Left ventricle myocardium superior (tissue), 1 donor: ENCODE measurements at regions not wholly inside any gene's neighbourhood (a gene's known extent, or its start where the extent isn't known, plus 50 kb on each side); places are given as distances from the start of the nearest gene placed in this dataset.

Source experiments
- ATAC-seq: fragments of 200-7000 bp; cut with Tn5 transposase; one replicate; pipeline ENCODE4 v1.9.1; 2020; ENCODE audit warnings: mild to moderate bottlenecking, moderate library complexity
- DNase-seq: peaks from one replicate; pipeline ENCODE4 v3.0.0-alpha.2; 2020
- intact Hi-C: fragments of 100-400 bp; cut with micrococcal nuclease; formaldehyde crosslinking; loops from one replicate; pipeline ENCODE4 v1.11.0; 2022
- donor health status: DM: no; HTN: yes; CAD: no; lungs with severe emphysema.

- intact Hi-C loops = no loop called here
- ATAC-seq (no peak), DNase-seq (no peak)
Measured at GRCh38 chr4:123081971-123082370, 159.6 kb upstream of the NUDT6 start.

DNA sequence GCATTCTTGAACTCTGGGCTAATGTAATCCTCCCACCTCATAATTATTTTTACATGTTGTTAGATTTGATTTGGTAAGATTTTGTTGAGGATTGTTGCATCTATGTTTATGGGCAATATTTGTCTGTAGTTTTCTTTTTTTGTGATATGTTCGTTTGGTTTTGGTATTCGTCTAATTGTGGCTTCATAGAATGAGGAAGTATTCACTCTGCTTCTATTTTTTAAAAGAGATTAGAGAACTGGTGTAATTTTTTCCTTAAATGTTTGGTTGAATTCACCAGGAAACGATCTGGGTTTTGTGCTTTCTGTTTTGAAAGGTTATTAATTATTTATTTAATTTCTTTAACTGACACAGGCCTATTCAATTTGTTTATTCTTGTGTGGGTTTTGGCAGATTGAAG lies 161.2 kb upstream of the NUDT6 start:
- intact Hi-C loops = no loop called here
- DNase-seq = no peak
- ATAC-seq = no peak

DNA sequence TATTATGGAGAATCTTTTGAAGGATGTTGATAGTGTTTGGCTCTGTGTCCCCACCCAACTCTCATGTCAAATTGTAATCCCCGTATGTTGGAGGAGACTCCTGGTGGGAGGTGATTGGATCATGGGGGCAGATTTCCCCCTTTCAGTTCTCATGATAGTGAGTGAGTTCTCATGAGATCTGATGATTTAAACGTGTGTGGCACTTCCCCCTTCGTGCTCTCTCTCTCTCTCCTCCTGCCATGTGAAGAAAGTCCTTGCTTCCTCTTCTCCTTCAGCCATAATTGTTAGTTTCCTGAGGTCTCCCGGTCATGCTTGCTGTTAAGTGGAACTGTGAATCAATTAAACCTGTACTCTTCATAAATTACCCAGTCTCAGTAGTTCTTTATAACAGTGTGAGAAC lies 166.1 kb upstream of the NUDT6 start:
- intact Hi-C loops = no loop called here
- ATAC-seq (no peak), DNase-seq (no peak)

DNA sequence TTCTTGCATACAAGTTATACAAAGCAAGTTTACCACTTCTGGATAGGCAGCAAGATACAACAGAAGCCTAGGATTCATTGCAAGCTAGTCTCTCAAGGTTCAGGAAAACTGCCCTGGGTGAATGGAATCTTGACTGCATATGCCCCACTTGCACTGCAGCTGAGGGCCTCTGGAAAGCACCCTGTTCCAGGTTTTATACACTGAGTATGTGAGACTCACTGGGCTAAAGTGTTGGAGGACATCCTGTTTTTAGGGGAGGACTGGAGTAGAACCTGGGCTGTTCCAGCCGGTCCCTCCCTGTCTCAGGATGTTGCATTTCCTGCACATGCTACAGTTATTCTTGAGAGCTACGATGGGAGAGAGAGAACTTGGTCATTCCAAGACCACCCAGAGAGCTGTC lies 168.5 kb upstream of the NUDT6 start:
- intact Hi-C loops = no loop called here
- no peak for DNase-seq
- ATAC-seq = no peak

DNA sequence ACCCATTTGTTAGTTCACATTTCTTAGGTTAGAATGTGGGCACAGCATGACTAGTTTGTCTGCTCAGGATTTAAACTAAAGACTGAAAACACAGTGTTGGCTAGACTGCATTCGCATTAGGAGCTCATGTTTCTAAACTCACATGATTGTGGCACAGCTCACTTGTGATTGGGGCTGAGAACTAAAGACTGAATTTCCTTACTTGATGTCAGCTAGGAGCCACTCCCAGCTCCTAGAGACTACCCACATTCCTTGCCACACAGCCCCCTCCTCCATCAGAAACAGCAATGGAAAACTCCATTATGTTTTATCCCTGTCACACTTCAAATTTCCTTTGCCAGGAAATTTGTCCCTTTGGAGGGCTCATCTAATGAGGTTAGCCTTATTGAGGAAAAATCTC lies 170.2 kb upstream of the NUDT6 start:
- intact Hi-C loops = no loop called here
- DNase-seq = no peak
- ATAC-seq = no peak

DNA sequence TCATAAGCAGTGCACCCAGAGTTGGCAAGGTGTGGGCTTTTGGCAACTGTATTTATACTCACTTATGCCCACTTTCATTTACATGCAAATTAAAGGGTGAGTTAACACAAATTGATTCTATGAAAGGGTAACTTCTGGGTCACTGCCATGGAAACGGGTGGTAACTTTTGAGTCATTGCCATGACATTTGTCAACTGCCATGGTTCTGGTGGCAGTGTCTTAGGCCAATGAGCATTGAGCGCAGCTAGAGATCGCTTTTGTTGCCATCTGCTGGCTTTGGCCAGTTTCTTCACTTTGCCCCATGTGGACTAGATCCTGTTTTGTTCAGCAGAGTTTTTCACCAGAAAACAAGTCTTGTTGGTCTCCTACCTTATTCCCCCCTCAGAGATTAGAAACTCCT lies 170.8 kb upstream of the NUDT6 start:
- ATAC-seq (no peak), DNase-seq (no peak)
- intact Hi-C loops = no loop called here

DNA sequence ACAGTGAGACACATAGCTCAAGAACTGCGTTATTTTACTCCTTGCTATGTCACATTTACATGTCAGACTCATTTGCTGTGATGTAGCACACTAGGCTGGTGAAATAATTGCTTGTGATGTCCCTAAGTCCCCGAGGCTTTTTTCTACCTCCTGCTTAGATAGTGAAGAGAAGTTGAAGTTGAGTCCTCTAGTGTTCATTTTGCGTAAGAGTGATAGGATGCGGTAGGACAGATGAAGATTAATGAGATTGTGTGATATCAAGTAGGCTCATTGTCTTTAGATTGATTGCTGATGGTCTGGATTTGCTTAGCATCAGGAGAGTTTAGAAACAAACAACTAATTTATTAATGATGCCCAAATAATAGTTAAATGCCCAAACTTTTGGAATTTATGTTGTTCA lies 173.6 kb upstream of the NUDT6 start:
- ATAC-seq = no peak
- no peak for DNase-seq
- intact Hi-C loops = no loop called here

DNA sequence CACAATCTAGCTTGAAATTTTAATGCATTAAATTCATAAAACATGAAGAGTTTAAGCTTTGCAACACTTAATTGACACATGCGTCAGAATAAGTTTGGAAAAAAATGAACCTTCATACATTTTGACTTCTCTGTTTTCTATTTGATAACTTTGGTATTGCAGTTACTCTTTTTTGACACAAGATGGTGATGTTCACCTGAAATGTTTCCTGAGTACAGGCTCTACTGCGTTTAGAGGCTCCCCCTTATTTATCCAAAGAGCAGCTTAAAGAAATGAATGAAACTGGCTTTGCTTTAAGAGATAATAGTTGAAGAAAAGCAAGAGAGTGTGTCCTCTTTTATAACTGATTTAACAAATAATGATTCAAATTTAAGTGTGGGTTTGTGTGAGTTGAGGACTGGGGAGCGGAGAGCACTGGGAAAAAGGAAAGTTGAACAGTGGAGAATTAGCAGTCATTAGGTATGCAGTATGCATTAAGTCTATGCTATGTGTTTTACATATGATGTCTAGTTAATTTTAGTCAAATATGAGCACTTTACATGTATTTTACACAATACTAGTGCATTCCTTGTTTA lies 180.6 kb upstream of the NUDT6 start:
- DNase-seq (no peak), ATAC-seq (peak; percentile 69)
- intact Hi-C loops = loop anchor here (10.0 kb wide), 3 partner anchors 552 to 1162 kb away; no protein-coding TSS in a partner anchor

DNA sequence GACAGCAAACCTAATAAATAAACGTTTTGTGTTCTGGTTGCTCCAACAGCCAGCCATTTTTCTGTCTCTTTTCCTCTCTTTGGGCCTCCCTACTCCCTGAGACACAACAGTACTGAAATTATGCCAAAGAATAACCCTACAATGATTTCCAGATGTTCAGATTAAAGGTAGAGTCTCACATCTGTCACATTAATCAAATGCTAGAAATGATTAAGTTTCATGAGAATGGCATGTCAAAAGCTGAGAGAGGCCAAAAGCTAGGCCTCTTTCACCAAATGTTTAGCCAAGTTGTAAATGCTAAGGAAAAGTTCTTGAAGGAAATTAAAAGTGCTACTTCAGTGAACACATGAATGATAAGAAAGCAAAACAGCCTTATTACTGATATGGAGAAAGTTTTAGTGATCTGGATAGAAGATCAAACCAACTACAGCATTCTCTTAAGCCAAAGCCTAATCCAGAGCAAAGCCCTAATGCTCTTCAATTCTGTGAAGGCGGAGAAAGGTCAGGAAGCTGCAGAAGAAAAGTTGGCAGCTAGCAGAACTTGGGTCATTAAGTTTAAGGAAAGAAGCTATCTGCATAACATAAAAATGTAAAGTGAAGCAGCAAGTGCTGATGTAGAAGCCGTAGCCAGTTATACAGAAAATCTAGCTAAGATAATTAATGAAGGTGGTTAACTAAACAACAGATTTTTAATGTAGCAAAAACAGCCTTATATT lies 182.1 kb upstream of the NUDT6 start:
- intact Hi-C loops = loop anchor here (10.0 kb wide), 3 partner anchors 550 to 1160 kb away; no protein-coding TSS in a partner anchor
- peak; percentile 71 for ATAC-seq
- DNase-seq = no peak

DNA sequence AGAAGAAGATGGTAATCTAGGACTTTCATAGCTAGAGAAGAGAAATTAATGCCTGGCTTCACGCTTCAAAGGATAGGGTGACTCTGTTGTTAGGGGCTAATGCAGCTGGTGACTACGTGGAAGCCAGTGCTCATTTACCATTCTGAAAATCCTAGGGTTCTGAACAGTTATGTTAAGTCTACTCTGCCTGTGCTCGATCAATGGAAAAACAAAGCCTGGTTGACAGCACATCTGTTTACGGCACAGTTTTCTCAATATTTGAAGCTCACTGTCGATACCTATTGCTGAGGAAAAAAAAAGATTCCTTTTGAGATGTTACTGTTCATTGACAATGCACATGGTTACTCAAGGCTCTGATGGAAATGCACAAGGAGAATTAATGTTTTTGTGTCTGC lies 182.6 kb upstream of the NUDT6 start:
- DNase-seq (no peak), ATAC-seq (no peak)
- intact Hi-C loops = loop anchor here (10.0 kb wide), 3 partner anchors 550 to 1160 kb away; no protein-coding TSS in a partner anchor

GRCh38 chr4:123106747-123107146 lies 184.3 kb upstream of the NUDT6 start:
- intact Hi-C loops = loop anchor here (10.0 kb wide), 3 partner anchors 548 to 1158 kb away; no protein-coding TSS in a partner anchor
- ATAC-seq (no peak), DNase-seq (no peak)

- DNase-seq (no peak), ATAC-seq (no peak)
- intact Hi-C loops = loop anchor here (10.0 kb wide), 3 partner anchors 547 to 1157 kb away; no protein-coding TSS in a partner anchor
Measured at GRCh38 chr4:123107444-123108252, 185.3 kb upstream of the NUDT6 start.

DNA sequence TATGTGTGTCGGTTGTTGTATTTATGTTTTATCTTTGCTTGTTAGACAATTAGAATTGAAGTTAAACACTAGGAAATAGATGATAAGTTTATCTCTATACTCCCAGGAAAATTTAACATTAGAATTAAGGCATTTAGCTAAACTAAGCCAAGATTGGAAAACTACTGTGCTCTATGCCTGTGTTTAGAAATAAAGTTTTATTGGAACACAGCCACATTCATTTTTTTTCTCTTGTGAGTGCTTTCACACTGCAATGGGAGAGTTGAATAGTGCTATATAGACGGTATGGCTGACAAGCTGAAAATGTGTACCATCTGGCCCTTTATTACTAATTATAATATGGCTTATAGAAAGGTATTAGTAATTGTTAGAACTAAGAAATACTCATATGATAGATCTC lies 186.7 kb upstream of the NUDT6 start:
- DNase-seq (no peak), ATAC-seq (no peak)
- intact Hi-C loops = loop anchor here (10.0 kb wide), 3 partner anchors 546 to 1156 kb away; no protein-coding TSS in a partner anchor

DNA sequence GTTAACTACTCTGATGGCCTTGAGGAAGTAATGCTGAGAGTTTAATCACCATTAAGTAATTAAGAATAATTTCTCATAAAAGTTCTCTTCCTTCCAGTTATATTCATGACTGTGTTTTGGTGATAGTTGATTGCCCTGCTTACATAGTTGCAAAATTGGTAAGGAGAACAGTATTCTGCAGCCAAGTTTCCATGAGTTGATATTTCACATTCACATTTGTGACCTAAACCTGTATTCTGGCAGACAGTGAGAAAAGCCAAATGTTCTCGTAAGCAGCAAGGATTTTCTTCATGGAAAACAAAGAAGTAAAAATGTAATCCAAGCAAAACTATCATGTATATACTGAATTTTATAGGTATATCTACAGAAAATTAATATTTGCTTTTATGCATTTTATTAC lies 187.8 kb upstream of the NUDT6 start:
- intact Hi-C loops = no loop called here
- DNase-seq (no peak), ATAC-seq (peak; percentile 77)

- DNase-seq (no peak), ATAC-seq (no peak)
- intact Hi-C loops = no loop called here
Measured at GRCh38 chr4:123110685-123111084, 188.3 kb upstream of the NUDT6 start.

DNA sequence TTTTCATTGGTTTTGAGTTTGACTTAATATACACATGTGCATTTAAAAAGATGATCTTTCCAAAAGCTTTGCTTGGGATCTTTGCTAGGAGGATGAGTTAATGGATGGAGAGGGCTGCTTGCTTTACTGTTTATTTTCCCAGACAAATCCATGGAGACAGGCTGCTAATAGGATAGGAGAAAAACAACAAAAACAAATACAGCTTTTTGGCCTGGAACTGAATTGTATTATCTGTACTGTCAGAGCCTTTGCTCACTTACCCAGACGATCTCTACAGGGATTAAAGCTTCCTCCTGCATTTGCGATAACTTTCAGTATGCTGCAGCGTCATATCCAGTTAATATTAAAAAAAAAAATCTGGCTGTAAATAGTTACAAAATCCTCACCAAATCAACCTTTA lies 190.8 kb upstream of the NUDT6 start:
- peak; percentile 72 for ATAC-seq
- intact Hi-C loops = no loop called here
- no peak for DNase-seq

DNA sequence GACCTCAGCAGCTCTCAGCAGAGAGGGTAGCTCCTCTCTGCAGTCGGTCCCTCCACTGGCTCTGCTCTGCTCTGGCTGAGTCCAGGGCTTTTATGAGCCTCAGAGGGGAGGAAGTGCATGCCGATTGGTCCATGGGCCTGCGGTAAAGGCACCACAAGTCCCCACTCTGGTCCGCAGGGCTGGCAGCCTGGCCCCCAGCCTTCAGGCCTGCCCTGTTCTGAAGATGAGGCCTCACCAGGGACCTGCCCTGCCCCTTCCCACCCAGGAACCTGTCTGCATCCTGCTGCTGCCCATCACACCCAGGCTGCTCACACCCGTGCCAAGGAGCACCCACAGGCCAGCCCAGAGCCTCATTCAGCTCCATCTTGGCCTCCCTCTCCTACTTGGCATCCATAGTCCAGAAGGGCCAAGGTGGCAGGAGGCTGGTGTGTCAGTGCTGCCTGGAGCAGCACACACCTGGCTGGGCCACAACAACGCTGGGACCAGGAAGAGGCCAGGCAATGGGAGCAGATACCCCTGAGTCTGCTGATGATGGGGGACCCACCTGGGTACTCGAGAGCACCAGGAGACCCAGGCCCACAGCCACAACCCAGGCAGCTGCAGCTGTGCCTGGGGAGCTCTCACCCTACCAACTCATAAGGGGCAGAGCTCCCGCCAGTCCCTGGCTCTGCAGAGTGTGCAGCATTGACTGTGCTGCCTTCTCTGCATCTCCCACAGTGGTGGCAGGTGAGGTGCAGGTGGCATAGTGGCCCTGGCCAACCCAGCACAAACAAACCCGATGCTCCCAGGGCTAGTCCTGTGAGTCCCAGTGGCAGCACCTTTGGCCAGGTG lies 191.9 kb upstream of the NUDT6 start:
- DNase-seq (no peak), ATAC-seq (no peak)
- intact Hi-C loops = no loop called here

DNA sequence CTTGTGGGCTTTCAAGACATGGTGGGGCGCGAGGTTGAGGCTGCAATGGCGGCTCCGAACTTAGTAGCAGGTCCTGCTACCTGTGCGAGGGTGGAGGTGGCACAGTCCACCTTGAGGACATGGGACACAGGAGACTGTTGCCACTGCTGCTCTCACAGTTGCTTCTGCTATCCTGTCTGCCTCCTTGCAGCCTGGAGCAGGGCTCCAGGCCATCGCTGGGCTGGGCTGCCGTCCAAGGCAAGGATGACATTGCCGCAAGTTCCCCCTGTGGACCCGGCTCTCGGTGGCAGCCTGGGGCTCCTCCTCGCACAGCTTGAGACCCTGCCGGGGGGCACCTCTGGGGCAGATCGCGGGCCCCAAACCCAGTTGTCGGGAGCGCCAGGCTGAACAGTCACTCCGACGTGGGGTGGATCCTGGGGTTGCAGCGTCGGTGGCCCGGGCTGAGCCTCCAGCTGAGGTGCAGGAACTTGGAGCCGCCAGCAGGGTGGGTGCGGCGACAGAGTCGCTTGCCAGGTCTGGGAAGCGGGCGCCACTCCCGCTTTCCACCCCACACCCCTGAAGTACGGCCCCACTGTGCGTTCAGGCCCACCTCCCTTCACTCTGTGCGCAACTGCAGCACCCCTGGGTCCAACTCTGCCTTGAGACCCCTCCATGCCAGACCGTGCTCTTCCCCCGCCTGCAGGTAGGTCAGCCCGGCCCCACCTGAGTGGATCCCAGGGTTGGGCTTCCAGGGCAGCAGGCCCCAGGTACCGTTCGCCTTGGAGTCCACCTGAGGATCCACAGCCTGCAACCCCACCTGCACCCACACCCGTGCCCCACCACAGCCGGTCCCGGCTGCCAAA lies 192.7 kb upstream of the NUDT6 start:
- DNase-seq = no peak
- ATAC-seq = no peak
- intact Hi-C loops = no loop called here
